K562 (cell line): ENCODE measurements at regions not wholly inside any gene's neighbourhood (a gene's known extent, or its start where the extent isn't known, plus 50 kb on each side); places are given as distances from the start of the nearest gene placed in this dataset.

Source experiments
- ATF2 ChIP-seq: sonication (generic); formaldehyde crosslinking; IDR thresholded peaks from 2 replicates; pipeline ENCODE4 v1.8.1; 2022; ENCODE audit warnings: missing genetic modification reagents
- CHD1 ChIP-seq: fragments of 200-600 bp; sonication (generic); IDR thresholded peaks from one replicate; pipeline ENCODE4 v1.6.1; 2012; ENCODE audit warnings: mild to moderate bottlenecking, moderate library complexity, low read length, inconsistent platforms
- KHSRP ChIP-seq: fragments of 450-650 bp; IDR thresholded peaks from 2 replicates; pipeline ENCODE4 v1.6.1; 2017
- PML ChIP-seq: IDR thresholded peaks from 2 replicates; pipeline ENCODE4 v1.6.1; 2012; ENCODE audit warnings: low read length, inconsistent platforms
- ZNF280B ChIP-seq: fragments of 250-450 bp; sonication (Bioruptor Pico); IDR thresholded peaks from 2 replicates; pipeline ENCODE4 v1.5.1; 2021; ENCODE audit warnings: mild to moderate bottlenecking
- ZNF609 ChIP-seq: sonication (generic); formaldehyde crosslinking; IDR thresholded peaks from 2 replicates; pipeline ENCODE4 v1.8.1; 2023; ENCODE audit warnings: missing genetic modification reagents, mild to moderate bottlenecking, borderline replicate concordance

GRCh38 chr10:107440741-107441140 lies 276.2 kb upstream of the SORCS1 start (continued):
- TF ChIP-seq KHSRP, result no peak
- TF ChIP-seq PML, result no peak
- no peak for TF ChIP-seq ATF2
- TF ChIP-seq ZNF280B (CRISPR knock-in tag), result no peak
- TF ChIP-seq ZNF609 (CRISPR knock-in tag), result no peak
- no peak for TF ChIP-seq CHD1
- TF ChIP-seq, all 486 proteins: peak for 0
